ENCODE measurements at regions not wholly inside any gene's neighbourhood (a gene's known extent, or its start where the extent isn't known, plus 50 kb on each side); places are given as distances from the start of the nearest gene placed in this dataset.

GRCh38 chr15:78696436-78696835 is 55.4 kb upstream of the CHRNB4 start:
- FAIRE-seq, result no peak
- no peaks in the 10 kb centered on the region for H3K27me3 ChIP-seq (replicated peaks in 1 of 4; ENCODE audit: control insufficient read depth in 3 of 4, extremely low read depth in 1 of 4, insufficient read depth in 3 of 4, low read length in 3 of 4)

More at GRCh38 chr15:78696436-78696835, 55.4 kb upstream of the CHRNB4 start:
- ChIA-PET CTCF (ENCODE audit: partially characterized antibody) (interaction anchor here (0.6 to 9.0 kb wide), 7 partner anchors 9 to 56 kb away, joined by 3 to 57 read pairs (median 3); partner anchors contain the start of gene CHRNB4), POLR2A (ENCODE audit: partially characterized antibody) (no interaction called here)
- Histone ChIP-seq H2AFZ (ENCODE audit: low read length) (no peak overlapping the region), H3K9ac (replicated peaks in 1 of 4; ENCODE audit: extremely low read depth in 1 of 4, low read depth in 3 of 4, low read length in 3 of 4) (no peak overlapping the region), H3K23me2 (ENCODE audit: low read depth, low read length) (no peaks in the 10 kb centered on the region), H2AK5ac (ENCODE audit: low read depth, low read length) (no peak overlapping the region), H3K4me3 (ENCODE audit: extremely low read depth in 1 of 4, insufficient read depth in 2 of 4, low read depth in 3 of 4, low read length in 4 of 4) (no peak overlapping the region), H2BK120ac (replicated peaks; ENCODE audit: low read depth, low read length) (no peak overlapping the region), H4K8ac (ENCODE audit: extremely low read depth, insufficient read depth, low read length) (no peak overlapping the region), H3K4me2 (ENCODE audit: insufficient read depth in 1 of 2, low read depth in 2 of 2, low read length in 2 of 2) (no peak overlapping the region), H4K5ac (ENCODE audit: insufficient read length, low read depth, low read length) (no peak overlapping the region), H4K91ac (replicated peaks; ENCODE audit: insufficient read length, low read length) (no peak overlapping the region), H3K14ac (ENCODE audit: insufficient read length) (no peak overlapping the region), H2BK15ac (ENCODE audit: low read length) (no peak overlapping the region), H3K36me3 (ENCODE audit: control insufficient read depth in 2 of 4, insufficient read depth in 4 of 4, low read length in 3 of 4) (no peaks in the 10 kb centered on the region), H3K9me3 (ENCODE audit: insufficient read depth in 2 of 2, low read depth in 1 of 2, low read length in 1 of 2) (no peaks in the 10 kb centered on the region), H3K23ac (ENCODE audit: insufficient read length) (no peak overlapping the region), H3K27ac (ENCODE audit: low read depth, low read length) (no peak overlapping the region), H3K18ac (ENCODE audit: extremely low read depth, low read length) (no peak overlapping the region), H3K79me1 (ENCODE audit: low read depth, low read length) (no peaks in the 10 kb centered on the region), H3K79me2 (ENCODE audit: control insufficient read depth in 1 of 2, insufficient read depth in 2 of 2, low read length in 2 of 2) (no peaks in the 10 kb centered on the region), H3K4ac (replicated peaks; ENCODE audit: insufficient read length, low read depth, low read length) (no peak overlapping the region), H2BK20ac (ENCODE audit: low read length) (no peak overlapping the region), H2BK5ac (ENCODE audit: low read depth, low read length) (no peak overlapping the region), H3K4me1 (replicated peaks in 1 of 4; ENCODE audit: control insufficient read depth in 3 of 4, insufficient read depth in 4 of 4, low read length in 3 of 4) (peaks cover 0 to 4% (median 1%) of the 10 kb centered on the region in 4 experiments; a peak in 3 of 7 replicates), H2BK12ac (ENCODE audit: low read depth, low read length) (no peak overlapping the region), H4K20me1 (replicated peaks in 1 of 2; ENCODE audit: control insufficient read depth in 1 of 2, insufficient read depth in 2 of 2, low read length in 2 of 2) (no peaks in the 10 kb centered on the region), H3K56ac (replicated peaks; ENCODE audit: insufficient read length, low read depth, low read length) (no peak overlapping the region)
- TF ChIP-seq CHD1 (IDR thresholded peaks at IDR 0.05; ENCODE audit: low read depth, low read length) (no peak), CHD2 (IDR thresholded peaks at IDR 0.05; ENCODE audit: low read length) (no peak), E2F6 (IDR thresholded peaks at IDR 0.05) (no peak), NANOG (IDR thresholded peaks at IDR 0.05; ENCODE audit: insufficient read depth, low read depth, low read length, poor library complexity, severe bottlenecking) (no peak), NRF1 (IDR thresholded peaks at IDR 0.05; ENCODE audit: low read depth, low read length) (no peak), GABPA (IDR thresholded peaks at IDR 0.05; ENCODE audit: borderline replicate concordance, insufficient read depth, low read length) (no peak), KDM1A (IDR thresholded peaks at IDR 0.05; ENCODE audit: borderline replicate concordance, low read length) (no peak), CTBP2 (IDR thresholded peaks at IDR 0.05; ENCODE audit: borderline replicate concordance, insufficient read depth, insufficient read length, low read length) (no peak), SIX5 (IDR thresholded peaks at IDR 0.05; ENCODE audit: low read depth, low read length) (no peak), KDM5A (IDR thresholded peaks at IDR 0.05; ENCODE audit: low read length) (no peak), BCL11A (IDR thresholded peaks at IDR 0.05; ENCODE audit: low read depth in 2 of 2, low read length in 2 of 2) (no peak), TCF12 (IDR thresholded peaks at IDR 0.05; ENCODE audit: low read depth, low read length) (no peak), HDAC6 (IDR thresholded peaks at IDR 0.05; ENCODE audit: low read depth, low read length) (no peak), SP2 (IDR thresholded peaks at IDR 0.05; ENCODE audit: low read length) (no peak), RNF2 (IDR thresholded peaks at IDR 0.05; ENCODE audit: borderline replicate concordance, low read depth, low read length, missing control alignments, poor library complexity, severe bottlenecking) (no peak)
- no peak for DNase-seq (ENCODE audit: low read depth in 1 of 2, low spot score in 2 of 2)

Measured in H1 (cell line).